ENCODE measurements at regions not wholly inside any gene's neighbourhood (a gene's known extent, or its start where the extent isn't known, plus 50 kb on each side); places are given as distances from the start of the nearest gene placed in this dataset.

GRCh38 chr5:12467799-12468198, 563.6 kb upstream of the CTNND2 start:
- TF ChIP-seq, protein P1, sequence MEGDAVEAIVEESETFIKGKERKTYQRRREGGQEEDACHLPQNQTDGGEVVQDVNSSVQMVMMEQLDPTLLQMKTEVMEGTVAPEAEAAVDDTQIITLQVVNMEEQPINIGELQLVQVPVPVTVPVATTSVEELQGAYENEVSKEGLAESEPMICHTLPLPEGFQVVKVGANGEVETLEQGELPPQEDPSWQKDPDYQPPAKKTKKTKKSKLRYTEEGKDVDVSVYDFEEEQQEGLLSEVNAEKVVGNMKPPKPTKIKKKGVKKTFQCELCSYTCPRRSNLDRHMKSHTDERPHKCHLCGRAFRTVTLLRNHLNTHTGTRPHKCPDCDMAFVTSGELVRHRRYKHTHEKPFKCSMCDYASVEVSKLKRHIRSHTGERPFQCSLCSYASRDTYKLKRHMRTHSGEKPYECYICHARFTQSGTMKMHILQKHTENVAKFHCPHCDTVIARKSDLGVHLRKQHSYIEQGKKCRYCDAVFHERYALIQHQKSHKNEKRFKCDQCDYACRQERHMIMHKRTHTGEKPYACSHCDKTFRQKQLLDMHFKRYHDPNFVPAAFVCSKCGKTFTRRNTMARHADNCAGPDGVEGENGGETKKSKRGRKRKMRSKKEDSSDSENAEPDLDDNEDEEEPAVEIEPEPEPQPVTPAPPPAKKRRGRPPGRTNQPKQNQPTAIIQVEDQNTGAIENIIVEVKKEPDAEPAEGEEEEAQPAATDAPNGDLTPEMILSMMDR (IDR thresholded peaks at IDR 0.05), result no peak
- no peak for TF ChIP-seq EZH2 (IDR thresholded peaks at IDR 0.05)
- TF ChIP-seq EZH2phosphoT487 (IDR thresholded peaks at IDR 0.05), result no peak
